ENCODE measurements at regions not wholly inside any gene's neighbourhood (a gene's known extent, or its start where the extent isn't known, plus 50 kb on each side); places are given as distances from the start of the nearest gene placed in this dataset.

DNA sequence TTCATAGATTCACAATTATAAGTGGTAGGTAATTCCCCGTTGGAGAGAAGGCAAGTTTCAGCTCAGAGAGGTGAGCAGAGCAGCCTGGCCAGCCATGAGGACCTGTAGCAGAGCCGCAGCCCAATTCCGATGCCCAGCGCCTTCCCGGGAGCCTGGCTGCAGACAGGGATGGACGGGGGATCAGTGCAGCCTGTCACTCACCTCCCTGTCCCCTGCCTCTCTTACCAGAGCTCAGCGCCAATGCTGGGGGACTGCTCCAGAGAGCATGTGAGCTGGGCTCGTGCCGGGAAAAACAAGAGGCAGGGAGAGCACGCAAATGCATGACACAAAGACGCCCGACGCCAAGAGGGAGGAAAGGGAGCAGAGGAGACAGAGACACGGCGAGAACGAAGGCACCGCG is 231.9 kb downstream of the BCL11B start:
- no peak for DNase-seq

DNA sequence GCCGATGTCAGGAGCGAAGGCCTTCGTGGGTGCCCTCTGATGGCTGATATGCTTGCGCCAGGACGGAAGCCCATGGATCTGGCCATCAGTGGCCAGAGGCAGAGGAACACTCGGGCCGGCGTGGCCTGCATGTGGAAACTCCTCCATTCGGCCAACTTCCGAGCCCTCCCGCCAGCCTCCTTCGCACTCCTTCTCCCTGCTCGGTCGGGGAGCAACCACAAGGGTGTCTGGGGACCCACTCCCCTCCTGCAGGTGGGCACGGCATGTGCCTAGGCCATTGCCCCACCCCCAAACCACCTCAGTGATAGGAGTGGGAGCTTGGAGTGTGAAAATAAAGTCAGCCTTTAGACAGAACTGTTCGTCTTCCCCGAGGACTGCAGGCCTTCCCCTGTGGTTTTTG is 231.3 kb downstream of the BCL11B start:
- DNase-seq: no peak

DNA sequence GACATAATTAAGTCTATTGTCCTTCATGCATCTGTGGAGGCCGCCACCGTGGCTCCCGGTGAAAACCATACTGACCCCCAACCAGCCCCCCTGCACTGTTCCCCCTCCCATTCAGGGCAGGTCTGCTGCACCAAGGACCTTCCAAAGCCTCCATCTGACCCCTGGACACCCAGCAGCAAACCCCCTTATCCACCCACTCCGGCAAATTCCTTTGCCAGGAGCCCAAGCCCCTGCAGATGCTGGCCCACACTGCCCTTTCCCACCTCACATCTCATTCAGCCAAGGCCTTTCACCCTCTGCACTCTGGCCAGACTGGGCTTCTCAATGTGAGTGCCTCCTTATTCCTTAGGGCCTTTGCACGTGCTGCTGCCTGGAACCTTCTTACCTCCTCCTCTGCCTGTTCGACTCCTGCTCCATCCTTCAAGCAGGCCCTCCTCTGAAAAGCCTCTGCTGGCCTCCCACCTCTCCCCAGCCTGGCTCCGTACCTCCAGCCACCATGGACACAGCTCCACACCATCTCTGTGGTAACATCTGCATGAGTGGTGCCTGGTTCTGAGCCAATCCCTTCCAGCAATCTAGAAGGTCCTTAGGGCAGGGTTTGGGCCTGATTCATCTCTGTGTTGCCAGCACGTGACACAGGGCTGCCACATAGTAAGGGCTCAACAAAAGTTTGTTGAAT is 230.7 kb downstream of the BCL11B start:
- DNase-seq: no peak

DNA sequence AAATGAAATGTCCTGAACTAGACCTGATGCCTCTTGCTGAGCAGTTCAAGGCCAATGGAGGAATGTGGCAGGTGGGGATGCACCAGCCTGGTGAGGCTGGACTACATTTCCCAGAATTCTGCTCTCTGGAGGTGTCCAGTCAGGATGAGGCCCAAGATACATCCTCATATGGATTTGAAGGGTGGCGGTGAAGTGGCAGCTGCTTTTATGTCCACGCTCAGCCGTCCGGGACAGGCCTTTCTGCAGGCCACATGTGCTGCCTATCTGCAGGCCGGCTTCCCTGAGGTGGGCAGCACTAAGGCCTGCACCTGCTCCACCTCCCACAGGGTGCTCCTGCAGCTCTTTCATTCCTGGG is 230.2 kb downstream of the BCL11B start:
- no peak for DNase-seq

DNA sequence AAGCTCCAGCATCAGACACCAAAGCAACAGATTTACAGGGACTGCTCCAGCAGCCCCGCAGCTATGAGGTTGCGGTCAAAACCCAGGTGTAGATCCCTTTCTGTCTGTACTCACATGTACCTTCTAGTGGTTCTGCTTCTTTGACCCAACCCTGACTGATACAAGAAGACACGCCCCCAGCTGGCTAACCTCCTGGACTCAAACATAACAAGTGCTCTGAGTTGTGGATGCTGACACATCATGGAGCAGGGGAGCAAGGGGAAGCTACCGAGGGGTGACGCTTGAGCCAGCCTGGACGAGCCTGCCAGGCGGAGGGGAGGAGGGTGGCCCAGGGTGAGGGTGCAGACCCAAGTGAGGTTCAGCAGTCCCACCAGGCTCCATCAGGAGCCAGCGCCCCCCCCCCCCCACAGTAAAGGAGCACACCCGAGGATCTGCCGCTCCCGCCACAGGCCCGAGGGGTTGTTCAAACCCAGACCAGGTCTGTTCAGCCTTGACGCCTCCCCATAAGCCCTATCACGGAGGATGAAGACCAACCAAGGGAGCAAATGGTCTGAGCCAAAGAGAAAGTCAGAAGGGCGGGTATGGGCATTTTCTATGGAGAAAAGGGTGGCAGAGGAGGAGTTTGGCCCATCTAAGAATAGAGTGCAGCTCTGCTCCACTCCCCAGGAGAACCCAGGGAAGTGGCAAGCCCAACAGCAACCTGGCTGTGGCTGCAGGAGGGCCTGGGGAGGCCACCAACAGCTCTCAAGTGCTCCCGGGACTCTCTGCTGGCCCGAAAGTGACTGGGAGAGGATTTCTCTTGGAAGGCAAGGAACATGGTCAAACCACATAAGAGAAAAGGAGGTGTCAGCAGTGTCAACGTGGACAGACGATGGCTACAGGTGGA is 229.4 kb downstream of the BCL11B start:
- DNase-seq: no peak

DNA sequence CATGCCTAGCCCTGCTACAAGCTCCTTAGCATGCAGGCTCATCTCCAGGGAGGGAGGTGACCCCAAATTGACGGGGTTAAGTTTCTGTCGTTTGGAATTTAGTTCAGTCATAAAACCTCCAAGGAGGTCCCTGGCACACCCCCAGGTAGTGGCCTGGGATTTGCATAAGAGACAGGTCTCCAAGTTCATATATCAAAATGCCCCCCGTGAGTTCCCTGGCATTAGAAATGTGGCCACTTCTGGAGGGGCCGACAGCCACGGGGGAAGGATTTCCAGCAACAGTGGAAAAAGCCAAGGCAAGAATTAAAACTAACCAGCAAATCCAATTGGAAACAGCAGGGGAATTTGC is 228.8 kb downstream of the BCL11B start:
- DNase-seq: no peak

DNA sequence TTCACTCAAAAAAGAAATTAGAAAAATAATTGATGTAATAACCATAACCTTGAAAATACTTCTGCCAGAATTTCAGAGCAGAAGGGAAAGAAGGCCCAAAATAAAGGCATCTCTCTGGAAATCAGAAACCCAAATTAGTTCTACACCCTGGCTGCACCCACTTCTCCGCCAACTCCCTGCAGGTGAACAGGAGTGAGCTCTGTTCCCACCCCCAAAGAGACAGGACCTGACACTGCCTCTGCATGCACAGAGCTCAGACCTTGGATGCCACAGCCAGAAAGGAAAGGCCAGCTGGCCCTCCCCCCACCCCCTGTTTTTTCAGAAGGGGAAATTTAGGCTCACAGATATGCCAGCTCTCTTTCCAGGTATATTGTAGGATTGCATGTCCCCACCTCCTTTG is 228.2 kb downstream of the BCL11B start:
- DNase-seq: no peak

DNA sequence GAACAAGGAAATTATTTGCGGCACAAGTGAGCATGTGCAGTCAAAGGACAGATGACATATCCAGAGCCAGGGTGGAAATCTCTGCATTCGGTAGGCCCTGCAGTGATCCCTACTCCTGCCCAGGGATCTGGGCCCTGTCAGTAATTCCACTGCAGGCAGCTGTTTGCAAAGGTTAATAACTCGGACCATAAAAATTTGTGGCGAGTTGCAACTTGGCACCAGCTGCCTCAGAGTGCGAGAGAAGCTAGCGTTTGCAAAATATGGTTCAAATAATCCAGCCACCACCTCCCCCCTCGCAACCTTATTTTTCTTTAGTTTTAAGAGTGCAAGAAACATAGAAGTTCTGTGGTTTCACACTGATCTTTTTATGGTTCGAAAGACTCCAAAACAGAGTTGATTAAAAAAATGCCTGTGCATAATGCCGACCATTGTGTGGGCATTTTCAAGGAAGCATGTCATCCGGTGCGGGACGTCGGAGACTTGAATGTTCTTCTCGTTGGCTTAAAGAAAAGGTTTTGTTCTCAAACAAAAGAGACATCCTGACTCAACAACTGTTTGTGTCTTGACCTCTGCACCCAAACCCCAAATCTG is 224.5 kb downstream of the BCL11B start:
- no peak for DNase-seq

DNA sequence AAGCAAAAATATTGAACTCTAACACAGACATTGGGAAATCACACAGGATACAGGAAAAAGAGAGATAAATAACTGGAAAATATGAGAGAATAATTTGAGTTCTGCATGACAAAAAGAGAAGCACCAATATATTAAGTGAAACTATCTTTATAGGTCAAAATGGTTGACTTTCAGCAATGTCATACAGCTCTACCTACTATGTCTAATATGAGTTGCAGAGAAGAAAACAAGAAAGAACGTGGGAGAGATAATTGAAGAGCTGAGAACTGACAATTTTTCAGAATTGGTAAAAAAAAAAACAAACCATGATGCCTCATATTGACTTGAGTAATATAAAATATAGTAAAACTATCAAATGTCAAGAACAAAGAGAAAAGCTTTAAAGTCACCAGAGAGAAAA is 221.7 kb downstream of the BCL11B start:
- no peak for DNase-seq

DNA sequence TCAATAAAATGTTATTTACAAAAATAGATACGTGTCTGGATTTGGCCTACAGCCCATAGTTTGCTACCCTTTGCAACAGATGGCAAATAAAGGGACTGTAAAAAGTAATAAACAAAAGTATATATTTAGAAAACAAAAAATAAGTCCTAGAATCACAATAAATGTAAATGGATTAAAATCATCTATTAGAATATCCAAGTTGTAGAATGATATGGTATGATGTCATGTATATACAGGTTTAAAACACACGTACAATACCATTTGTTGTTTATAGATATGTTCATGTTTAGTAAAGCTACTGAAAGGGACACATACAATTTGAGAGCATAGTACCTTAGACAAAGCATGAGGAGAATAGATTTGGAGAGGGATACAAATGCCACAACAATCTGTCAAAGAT is 219.5 kb downstream of the BCL11B start:
- DNase-seq: no peak

DNA sequence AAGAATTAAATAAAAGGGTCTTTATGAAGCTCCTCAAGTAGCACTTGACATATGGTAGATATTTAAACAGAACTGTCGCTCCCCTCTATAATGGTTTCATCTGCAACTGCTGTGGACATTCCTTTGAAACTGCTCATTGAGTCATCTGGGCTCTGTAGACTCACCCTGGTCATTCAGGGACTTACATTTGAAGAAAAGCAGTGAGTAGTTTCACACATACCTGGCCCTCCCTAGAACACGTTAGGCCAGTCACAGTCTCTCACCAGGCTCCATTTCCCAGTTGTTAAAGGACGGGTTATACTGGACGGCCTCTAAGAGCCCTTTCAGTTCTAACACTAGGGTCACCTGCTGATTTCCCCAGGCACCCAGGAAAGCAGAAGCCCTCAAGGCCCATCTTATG is 217.0 kb downstream of the BCL11B start:
- DNase-seq: no peak

DNA sequence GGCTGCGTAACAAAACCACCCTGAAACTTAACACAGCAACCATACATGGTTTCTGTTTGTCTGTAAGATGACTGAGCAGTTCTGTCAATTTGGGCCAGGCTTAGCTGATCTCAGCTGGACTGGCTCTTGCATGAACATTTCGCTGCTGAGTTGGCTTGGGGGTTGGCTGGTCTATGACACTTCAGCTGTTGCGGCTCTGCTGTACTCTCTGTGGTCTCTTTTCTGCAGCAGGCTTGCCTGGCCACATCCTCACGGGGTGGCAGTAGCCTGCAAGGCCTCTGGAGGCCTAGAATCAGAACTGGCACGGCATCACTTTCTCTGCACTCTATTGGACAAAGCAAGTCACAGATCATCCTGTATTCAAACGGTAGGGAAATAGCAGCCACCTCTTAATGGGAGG is 216.2 kb downstream of the BCL11B start:
- no peak for DNase-seq

DNA sequence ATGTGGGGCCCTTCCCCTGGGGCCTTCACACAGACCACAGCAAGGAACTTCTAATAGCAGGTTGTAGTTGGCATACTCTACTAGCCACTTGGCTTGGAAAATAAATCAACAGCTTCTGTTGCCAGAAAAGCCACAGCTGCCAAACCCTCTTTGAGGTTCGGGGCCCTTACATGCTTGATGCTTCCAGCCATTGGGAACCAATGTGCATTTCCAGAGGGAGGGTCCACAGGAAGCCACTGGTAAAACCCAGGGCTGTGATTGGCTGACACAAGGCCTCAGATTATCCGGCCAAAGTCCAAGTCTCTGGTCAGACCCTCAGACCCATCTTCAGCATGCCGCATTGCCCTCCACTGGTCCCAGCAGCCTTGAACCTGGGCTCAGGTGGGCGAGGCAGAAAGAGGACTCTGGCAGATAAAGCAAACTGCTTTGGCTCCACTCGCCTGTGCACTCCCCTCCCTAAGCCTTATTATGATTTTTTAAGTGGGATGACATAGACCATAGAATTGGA is 214.4 kb downstream of the BCL11B start:
- DNase-seq: no peak

DNA sequence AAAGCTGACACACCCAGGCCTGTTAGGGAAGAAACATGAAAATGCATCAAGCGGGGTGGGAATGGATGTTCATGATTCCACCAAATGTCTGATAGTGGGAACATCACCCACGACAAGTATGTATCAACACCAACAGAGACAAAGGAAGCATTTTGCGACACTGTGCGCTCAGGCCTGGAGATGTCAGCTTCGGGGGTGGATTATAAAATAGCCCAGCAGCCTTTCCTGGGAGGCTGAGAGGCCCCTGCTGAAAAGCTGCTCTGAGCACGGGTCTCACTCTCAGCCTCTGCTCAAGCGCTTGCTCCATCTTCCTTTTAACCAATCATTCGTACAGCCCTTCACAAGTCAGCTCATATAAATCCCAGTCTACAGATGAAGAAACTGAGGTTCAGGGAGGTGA is 213.5 kb downstream of the BCL11B start:
- DNase-seq: no peak

DNA sequence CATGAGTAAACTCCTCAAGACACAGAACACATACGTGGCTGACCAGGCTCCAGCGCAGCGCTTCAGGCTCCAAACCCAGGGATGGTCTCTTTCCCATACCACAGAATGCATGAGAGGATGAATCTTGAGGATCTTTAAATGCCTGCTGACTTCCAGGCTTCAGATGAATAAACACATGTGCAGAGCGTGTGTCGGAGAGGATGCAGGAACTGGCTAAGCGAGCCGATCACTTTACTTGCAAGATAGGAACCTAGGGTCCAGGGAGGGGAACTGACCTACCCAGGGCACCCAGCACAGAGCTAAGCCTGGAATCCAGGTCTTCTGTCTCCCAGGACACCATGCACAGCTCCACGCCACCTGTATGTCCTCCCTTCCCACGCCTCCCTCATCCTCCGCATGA is 209.8 kb downstream of the BCL11B start:
- DNase-seq: no peak

DNA sequence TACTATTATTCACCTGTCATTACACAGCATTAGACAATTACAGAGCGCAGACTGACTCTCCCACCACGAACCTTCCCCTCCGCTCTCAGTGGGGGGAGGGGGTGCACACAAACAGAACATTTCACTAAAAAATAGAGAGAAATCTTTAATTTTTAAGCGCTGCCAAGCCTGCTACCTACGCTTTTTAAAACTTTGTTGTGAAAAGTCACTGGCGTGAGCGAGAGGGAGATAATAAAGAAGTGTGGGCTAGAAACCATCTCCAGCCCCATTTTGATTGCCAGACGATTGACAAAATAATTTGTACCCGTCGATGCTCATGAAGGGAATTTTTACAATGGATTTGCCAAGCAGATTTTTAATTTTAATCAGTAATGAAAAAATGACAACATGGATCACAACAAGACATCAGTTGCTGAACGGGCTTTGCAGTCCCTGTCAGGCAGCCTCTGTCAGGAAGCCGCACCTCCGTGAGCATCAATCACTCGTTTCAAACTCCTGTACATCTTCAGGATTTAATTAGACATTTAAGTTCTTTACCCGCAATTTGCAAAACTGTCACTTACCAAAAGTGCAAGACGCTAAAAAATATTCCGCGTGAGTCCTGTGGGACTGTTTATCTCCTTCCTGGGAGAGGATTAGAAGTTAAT is 209.1 kb downstream of the BCL11B start:
- DNase-seq: no peak

DNA sequence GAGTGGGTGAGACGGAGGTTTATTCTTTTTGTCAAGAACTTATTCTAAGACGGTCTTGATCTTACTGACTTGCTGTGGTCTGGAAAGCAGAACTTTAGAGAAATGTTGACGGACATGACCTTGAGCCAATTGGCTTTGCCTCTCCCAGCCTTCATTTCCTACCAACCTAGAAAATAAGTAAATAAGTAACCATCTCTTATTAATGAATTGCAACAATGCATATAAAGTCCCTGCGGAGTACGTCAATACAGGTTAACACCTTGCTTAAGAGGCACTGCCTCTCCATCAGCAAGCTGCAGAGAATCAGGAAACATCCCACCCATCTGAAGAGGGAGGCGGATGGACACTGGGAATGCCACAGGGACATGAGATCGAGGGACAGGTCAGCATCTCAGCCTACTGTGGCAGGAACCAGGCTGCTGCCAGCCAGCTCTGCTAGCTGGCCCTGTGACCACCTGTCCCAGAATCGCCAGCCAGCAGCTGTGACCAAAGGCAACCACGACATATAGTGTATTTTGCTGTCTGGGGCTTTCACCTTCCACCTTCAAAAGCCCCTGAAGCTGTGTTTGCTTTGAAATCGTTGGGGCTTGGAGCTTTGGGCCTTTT is 208.3 kb downstream of the BCL11B start:
- DNase-seq: no peak

DNA sequence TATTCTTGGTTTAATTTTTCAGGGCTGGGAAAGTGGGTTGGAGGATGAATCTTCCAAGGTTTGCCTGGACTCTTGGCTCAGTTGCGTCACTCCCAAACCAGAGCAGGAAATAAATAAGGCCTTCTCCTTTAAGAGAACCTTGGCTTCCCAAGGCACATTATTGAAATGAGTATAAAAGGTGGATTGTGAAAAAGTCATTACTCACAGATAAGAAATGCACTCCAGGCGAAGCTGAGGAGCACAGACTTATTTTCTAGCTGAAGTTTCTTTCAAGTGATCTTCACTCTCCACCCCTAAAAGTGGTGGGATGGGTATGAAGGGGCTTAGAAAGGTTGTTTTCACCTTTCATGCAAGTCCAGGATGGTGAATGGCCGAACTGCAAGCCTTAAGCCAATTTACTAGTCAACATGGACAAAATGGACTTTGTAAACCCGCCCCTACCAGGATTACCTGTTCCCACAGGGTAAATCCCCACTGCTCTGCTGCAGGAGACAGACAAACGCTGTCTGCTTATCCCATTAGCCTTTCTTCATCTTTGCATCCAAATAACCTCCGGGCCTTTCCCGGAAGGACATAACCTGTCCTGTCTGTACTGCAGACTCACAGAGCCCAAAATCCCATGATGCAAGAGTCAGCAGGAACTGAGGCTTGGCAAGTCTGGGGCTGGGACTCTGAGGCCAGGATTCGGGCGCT is 207.6 kb downstream of the BCL11B start:
- no peak for DNase-seq

DNA sequence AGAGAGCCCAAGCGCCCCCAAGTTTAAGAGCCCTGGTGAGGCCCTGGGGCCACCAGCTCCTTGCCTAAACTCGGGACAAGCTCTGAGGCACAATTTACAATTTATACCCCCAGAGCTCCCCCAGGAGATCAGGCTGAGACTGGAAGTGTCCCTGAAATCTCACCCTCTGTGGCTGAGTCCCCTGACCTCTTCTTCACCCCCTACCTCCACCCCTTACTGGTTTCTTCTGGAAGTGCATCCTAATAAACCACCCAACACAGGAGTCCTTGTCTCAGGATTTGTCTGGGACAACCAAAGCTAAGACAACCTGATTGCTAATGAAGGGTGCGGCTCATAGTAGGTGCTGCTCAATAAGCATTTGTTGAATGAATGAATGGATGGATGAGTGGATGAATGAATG is 206.4 kb downstream of the BCL11B start:
- no peak for DNase-seq

DNA sequence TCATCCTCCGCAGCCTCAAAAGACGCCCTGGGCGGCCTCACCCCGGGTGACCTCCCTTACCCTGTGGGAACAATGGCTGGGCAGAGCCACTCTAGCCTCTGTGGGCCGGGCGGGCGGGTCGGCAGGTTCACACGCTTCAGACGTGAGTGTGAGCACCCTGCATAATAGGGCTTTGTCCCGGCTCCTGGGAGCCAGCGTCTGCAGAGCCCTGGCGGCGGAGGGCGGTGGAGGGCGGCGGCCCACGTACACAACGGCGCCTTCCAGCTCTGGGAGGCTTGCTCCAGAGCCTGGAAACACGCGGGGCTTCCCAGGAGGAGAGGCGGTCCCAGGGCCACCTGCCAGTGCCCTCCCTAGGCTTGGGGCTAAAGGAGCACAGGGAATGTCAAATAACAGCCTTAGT is 205.6 kb downstream of the BCL11B start:
- DNase-seq: no peak

DNA sequence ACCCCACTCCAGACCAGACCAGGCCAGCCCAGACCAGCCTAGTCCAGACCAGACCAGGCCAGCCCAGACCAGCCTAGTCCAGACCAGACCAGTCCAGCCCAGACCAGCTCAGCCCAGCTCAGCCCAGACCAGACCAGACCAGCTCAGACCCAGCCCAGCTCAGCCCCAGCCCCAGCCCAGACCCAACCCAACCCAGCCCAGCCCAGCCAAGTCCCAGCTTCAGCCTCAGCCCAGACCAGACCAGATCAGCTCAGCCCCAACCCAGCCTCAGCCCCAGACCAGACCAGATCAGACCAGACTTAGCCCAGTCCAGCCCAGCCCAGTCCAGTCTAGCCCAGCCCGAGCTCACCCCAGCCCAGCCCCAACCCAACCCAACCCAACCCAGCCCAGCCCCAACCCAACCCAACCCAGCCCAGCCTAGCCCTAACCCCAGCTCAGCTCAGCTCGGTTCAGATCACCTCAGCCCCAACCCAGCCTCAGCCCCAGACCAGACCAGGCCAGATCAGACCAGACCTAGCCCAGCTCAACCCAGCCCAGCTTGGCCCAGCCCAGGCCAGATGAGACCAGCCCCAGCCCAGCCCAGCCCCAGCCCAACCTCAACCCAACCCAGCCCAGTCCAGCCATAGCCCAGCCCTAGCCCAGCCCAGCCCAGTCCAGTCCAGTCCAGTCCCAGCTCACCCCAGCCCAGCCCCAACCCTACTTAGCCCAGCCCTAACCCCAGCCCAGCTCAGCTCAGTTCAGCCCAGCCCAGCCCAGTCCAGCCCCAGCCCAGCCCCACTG is 204.7 kb downstream of the BCL11B start:
- no peak for DNase-seq

DNA sequence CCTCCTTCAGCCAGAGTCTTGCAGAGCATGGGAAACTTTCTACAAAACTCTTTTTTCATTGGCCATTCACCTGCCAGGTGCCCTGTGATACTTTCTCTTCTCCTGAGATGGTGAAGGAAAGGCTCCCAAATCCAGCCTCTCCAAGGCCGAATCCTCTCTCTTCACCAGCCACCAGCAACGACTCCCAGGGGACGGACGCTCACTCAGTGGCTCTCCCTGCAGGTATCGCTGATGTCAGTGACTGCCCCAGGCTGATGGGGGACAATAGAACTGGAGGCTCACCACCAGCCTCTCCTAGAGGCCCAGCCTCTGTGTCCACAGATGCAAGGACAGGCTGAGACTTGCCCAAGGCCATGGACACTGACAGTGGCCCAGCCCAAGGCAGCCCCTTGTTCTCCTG is 204.1 kb downstream of the BCL11B start:
- no peak for DNase-seq
